Smooth muscle cell (in vitro differentiated cells): ENCODE measurements at regions not wholly inside any gene's neighbourhood (a gene's known extent, or its start where the extent isn't known, plus 50 kb on each side); places are given as distances from the start of the nearest gene placed in this dataset.

Experiments
- DNase-seq: peaks from one replicate; lab custom pipeline; 2025; ENCODE audit not compliant: unreplicated experiment; lab: John Stamatoyannopoulos, UW
- H2AFZ ChIP-seq: fragments of 200-600 bp; sonication (generic); 2 replicates; pipeline ENCODE4 v1.6.0; 2016; ENCODE audit warnings: antibody characterized with exemption, low read depth, mild to moderate bottlenecking
- H3F3A ChIP-seq: fragments of 200-600 bp; sonication (generic); 2 replicates; pipeline ENCODE4 v1.6.0; 2017; ENCODE audit warnings: antibody characterized with exemption, low read depth
- H3K27ac ChIP-seq: fragments of 200-600 bp; sonication (generic); 2 replicates; pipeline ENCODE4 v1.5.1; 2016; ENCODE audit warnings: low read depth, mild to moderate bottlenecking
- H3K27me3 ChIP-seq: fragments of 200-600 bp; sonication (generic); 2 replicates; pipeline ENCODE4 v1.6.1; 2016; ENCODE audit warnings: low read depth, mild to moderate bottlenecking
- H3K36me3 ChIP-seq: fragments of 200-600 bp; sonication (generic); 2 replicates; pipeline ENCODE4 v1.5.1; 2016; ENCODE audit warnings: low read depth
- H3K4me1 ChIP-seq: fragments of 200-600 bp; sonication (generic); 2 replicates; pipeline ENCODE4 v1.5.1; 2016; ENCODE audit warnings: low read depth
- H3K4me2 ChIP-seq: fragments of 200-600 bp; sonication (generic); 2 replicates; pipeline ENCODE4 v1.6.0; 2016; ENCODE audit warnings: mild to moderate bottlenecking
- H3K4me3 ChIP-seq: fragments of 200-600 bp; sonication (generic); 2 replicates; pipeline ENCODE4 v1.5.1; 2016; ENCODE audit warnings: mild to moderate bottlenecking
- H3K79me2 ChIP-seq: fragments of 200-600 bp; sonication (generic); 2 replicates; pipeline ENCODE4 v1.6.0; 2016; ENCODE audit warnings: low read depth, mild to moderate bottlenecking
- H3K9ac ChIP-seq: fragments of 200-600 bp; sonication (generic); 2 replicates; pipeline ENCODE4 v1.6.0; 2016; ENCODE audit warnings: low read depth
- H3K9me3 ChIP-seq: fragments of 200-600 bp; sonication (generic); replicated peaks from 2 replicates; pipeline ENCODE4 v1.5.1; 2016; ENCODE audit warnings: low read depth
- H4K20me1 ChIP-seq: fragments of 200-600 bp; sonication (generic); 2 replicates; pipeline ENCODE4 v1.6.0; 2016; ENCODE audit warnings: low read depth
- WGBS: methylation state at CpG from one replicate; pipeline ENCODE4 v1.1.7; 2016; ENCODE audit warnings: low lambda C conversion rate; 5-methylcytosine and 5-hydroxymethylcytosine counted together
- TF ChIP-seq, protein P1 (sequence below): fragments of 200-600 bp; sonication (generic); IDR thresholded peaks from 2 replicates; pipeline ENCODE4 v1.5.1; 2017; ENCODE audit warnings: borderline replicate concordance, mild to moderate bottlenecking, antibody characterized with exemption; ENCODE audit not compliant: insufficient read depth, poor library complexity, severe bottlenecking

DNA sequence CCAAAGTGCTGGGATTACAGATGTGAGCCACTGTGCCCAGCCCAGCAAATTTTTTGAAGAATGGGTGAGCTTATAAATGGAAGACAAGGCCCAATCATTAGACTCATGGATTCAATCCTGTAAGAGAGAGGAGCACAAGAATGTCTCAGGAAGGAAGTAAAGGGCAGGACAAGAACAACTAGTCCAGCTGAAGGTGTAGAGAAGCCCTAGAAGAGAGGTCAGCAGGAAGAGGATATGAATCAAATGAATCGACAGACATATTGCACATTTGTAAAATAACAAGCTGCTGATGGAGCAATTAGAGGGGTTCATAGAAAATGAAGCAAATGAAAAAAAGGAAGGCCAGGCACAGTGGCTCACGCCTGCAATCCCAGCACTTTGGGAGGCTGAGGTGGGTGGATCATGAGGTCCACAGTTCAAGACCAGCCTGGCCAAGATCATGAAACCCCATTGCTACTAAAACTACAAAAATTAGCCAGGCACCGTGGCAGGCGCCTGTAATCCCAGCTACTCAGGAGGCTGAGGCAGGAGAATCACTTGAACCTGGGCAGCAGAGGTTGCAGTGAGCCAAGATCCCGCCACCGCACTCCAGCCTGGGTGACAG, 74.9 kb downstream of the MIS18A start:
- Histone ChIP-seq H3K4me2 (no peak overlapping the region), H3K79me2 (no peaks in the 10 kb centered on the region), H3K9me3 (no peaks in the 10 kb centered on the region), H3K27ac (no peak overlapping the region), H3K4me1 (no peaks in the 10 kb centered on the region), H3K27me3 (no peaks in the 10 kb centered on the region), H2AFZ (no peak overlapping the region), H3K36me3 (no peaks in the 10 kb centered on the region), H3F3A (no peaks in the 10 kb centered on the region), H3K9ac (no peak overlapping the region), H3K4me3 (no peak overlapping the region), H4K20me1 (no peaks in the 10 kb centered on the region)
- WGBS = 96% methylated on average over 6 of the region's 6 CpGs
- TF ChIP-seq, protein P1, sequence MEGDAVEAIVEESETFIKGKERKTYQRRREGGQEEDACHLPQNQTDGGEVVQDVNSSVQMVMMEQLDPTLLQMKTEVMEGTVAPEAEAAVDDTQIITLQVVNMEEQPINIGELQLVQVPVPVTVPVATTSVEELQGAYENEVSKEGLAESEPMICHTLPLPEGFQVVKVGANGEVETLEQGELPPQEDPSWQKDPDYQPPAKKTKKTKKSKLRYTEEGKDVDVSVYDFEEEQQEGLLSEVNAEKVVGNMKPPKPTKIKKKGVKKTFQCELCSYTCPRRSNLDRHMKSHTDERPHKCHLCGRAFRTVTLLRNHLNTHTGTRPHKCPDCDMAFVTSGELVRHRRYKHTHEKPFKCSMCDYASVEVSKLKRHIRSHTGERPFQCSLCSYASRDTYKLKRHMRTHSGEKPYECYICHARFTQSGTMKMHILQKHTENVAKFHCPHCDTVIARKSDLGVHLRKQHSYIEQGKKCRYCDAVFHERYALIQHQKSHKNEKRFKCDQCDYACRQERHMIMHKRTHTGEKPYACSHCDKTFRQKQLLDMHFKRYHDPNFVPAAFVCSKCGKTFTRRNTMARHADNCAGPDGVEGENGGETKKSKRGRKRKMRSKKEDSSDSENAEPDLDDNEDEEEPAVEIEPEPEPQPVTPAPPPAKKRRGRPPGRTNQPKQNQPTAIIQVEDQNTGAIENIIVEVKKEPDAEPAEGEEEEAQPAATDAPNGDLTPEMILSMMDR = no peak
- DNase-seq = no peak

DNA sequence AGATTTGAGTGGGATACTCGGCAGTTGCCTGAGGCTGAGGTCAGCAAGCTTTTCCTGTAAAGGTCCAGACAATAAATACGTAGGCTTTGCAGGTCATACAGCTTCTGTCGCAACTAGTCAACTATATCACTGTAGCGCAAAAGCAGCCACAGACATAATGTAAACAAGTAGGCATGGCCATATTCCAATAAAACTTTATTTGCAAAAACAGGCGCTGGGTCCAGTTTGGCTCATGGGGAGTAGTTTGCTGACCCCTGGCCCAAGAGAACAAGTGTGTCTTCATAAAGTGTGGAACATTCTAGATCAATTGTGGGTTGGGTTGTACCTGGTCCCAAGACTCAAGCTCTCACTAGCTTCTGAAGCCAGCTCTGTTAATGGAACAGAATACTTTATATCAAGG, 78.8 kb downstream of the MIS18A start:
- H3K27ac ChIP-seq = no peak overlapping the region
- no peaks in the 10 kb centered on the region for H3K27me3 ChIP-seq
- TF ChIP-seq, protein P1 = no peak
- H3K9me3 ChIP-seq = no peaks in the 10 kb centered on the region
- no peak for DNase-seq
- no peak overlapping the region for H3K4me2 ChIP-seq
- H2AFZ ChIP-seq = no peak overlapping the region
- H4K20me1 ChIP-seq = no peaks in the 10 kb centered on the region
- 66% methylated on average over 5 of the region's 5 CpGs for WGBS
- no peaks in the 10 kb centered on the region for H3K4me1 ChIP-seq
- no peak overlapping the region for H3K4me3 ChIP-seq
- no peaks in the 10 kb centered on the region for H3K79me2 ChIP-seq
- H3K36me3 ChIP-seq = no peaks in the 10 kb centered on the region
- no peak overlapping the region for H3K9ac ChIP-seq
- H3F3A ChIP-seq = no peaks in the 10 kb centered on the region

DNA sequence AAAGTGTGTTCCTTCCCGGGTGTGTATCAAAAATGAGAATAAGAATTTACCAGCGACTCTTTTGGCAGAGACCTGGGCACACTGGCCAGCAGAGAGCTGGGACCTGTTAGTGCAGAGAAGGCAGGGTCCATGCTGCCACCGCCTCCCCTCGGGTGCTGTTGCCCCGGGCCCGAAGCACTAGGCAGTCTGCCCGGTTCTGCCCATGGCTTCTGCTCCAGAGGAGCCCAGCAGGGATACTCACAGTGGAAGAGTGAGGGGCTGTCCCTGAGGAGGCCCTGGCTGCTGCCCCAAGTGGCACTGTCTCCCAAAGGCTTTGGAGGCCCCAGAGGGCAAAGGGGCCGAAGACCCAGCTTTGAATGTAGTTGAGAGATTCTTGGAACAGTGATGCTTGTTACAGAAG, 80.5 kb downstream of the MIS18A start:
- no peaks in the 10 kb centered on the region for H4K20me1 ChIP-seq
- H2AFZ ChIP-seq = no peak overlapping the region
- no peaks in the 10 kb centered on the region for H3K9me3 ChIP-seq
- H3K27me3 ChIP-seq = no peaks in the 10 kb centered on the region
- H3K9ac ChIP-seq = no peak overlapping the region
- H3F3A ChIP-seq = no peaks in the 10 kb centered on the region
- WGBS = 96% methylated on average over 8 of the region's 8 CpGs
- TF ChIP-seq, protein P1 = no peak
- H3K4me3 ChIP-seq = no peak overlapping the region
- H3K4me1 ChIP-seq = no peaks in the 10 kb centered on the region
- no peak for DNase-seq
- H3K27ac ChIP-seq = no peak overlapping the region
- no peaks in the 10 kb centered on the region for H3K36me3 ChIP-seq
- no peak overlapping the region for H3K4me2 ChIP-seq
- H3K79me2 ChIP-seq = no peaks in the 10 kb centered on the region

DNA sequence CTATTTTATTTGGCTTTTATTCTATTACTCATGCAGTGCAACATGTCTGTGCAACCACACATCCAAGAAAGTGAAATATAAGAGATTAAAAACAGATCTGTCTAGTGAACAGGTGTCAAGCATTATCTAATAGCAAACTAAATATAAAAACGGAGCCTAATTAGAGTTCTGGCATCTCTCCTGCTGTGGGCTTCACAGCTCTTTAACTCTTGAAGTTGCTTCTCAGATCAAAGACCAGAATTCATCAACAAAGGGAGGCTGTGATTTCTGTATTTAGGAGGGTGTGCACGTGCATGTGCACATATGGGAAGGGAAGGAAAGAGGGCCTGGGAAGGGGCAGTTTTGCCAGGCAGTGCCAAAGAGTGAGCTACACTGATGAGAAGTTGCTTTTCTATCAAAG, 81.0 kb downstream of the MIS18A start:
- WGBS = 70% methylated on average over 2 of the region's 2 CpGs
- H3K4me2 ChIP-seq = no peak overlapping the region
- H3K4me1 ChIP-seq = no peaks in the 10 kb centered on the region
- no peak overlapping the region for H3K9ac ChIP-seq
- no peaks in the 10 kb centered on the region for H3K27me3 ChIP-seq
- no peak overlapping the region for H3K4me3 ChIP-seq
- H2AFZ ChIP-seq = no peak overlapping the region
- TF ChIP-seq, protein P1 = no peak
- H4K20me1 ChIP-seq = no peaks in the 10 kb centered on the region
- H3K79me2 ChIP-seq = no peaks in the 10 kb centered on the region
- no peak for DNase-seq
- H3K36me3 ChIP-seq = no peaks in the 10 kb centered on the region
- no peaks in the 10 kb centered on the region for H3F3A ChIP-seq
- no peak overlapping the region for H3K27ac ChIP-seq
- no peaks in the 10 kb centered on the region for H3K9me3 ChIP-seq
